ENCODE measurements at regions not wholly inside any gene's neighbourhood (a gene's known extent, or its start where the extent isn't known, plus 50 kb on each side); places are given as distances from the start of the nearest gene placed in this dataset.

DNA sequence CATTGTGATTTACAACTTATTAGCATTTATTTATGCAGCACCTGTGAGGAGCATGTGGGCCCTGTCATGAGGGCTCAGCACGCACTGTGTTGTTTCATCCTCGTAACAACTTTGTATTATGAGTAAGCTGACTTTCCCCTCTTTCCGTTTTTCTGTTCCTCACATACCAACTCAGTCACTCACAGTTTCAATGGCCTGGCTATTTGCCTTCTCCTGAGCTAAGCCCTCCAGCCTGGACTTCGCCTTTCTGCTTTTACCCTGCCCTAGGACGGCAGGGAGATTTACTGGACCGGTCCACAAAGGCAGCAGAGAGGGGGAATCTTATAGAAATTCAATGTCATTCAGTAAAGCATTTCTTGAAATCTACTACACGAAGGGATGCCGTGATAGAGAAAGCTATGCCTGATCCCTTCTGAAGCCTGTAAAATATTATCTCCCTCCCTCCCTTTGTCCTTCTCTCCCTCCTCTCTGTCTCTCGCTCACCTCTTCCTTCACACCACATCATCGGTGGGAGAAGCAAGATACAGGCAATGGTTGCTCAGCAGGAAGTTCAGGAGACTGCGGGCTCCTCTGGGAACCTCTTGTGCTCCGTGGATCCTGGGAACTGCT is 219.2 kb upstream of the TBX3 start:
- POLR2A ChIA-PET = no interaction called here
- dilution Hi-C loops (cut with MboI; ENCODE audit: extremely low pct_ligation_motif_present, low sequenced_read_pairs) = no loop called here

More for the DNA sequence above, 219.2 kb upstream of the TBX3 start:
- intact Hi-C loops (cut with micrococcal nuclease) = no loop called here
- Histone ChIP-seq H3K36me3 (ENCODE audit: control insufficient read depth in 2 of 2, extremely low read depth in 1 of 2, insufficient read depth in 2 of 2, low read length in 2 of 2) (no peaks in the 10 kb centered on the region), H3K9ac (replicated peaks; ENCODE audit: extremely low read depth, insufficient read depth, low read length) (no peak overlapping the region), H3K4me2 (ENCODE audit: insufficient read depth, low read length) (no peak overlapping the region), H3K79me2 (ENCODE audit: control insufficient read depth, insufficient read depth, low read length) (no peaks in the 10 kb centered on the region), H3K9me3 (replicated peaks; ENCODE audit: control insufficient read depth, insufficient read depth, low read length) (peaks cover 2% of the 10 kb centered on the region), H3K4me1 (ENCODE audit: control insufficient read depth, extremely low read depth, insufficient read depth, low read length) (no peaks in the 10 kb centered on the region), H3K4me3 (replicated peaks in 1 of 3; ENCODE audit: insufficient read depth in 1 of 3, low read depth in 1 of 3, low read length in 3 of 3) (no peak overlapping the region), H3K27me3 (ENCODE audit: control insufficient read depth in 2 of 2, insufficient read depth in 2 of 2, low read length in 2 of 2) (no peaks in the 10 kb centered on the region), H3K27ac (ENCODE audit: insufficient read depth, low read depth, low read length) (no peak overlapping the region), H2AFZ (ENCODE audit: low read depth, low read length) (no peak overlapping the region), H4K20me1 (replicated peaks; ENCODE audit: control insufficient read depth, extremely low read depth, insufficient read depth, low read length) (no peaks in the 10 kb centered on the region), H3K9me1 (replicated peaks; ENCODE audit: control insufficient read depth, extremely low read depth, insufficient read depth, low read length) (no peaks in the 10 kb centered on the region)
- FAIRE-seq (no peak), DNase-seq (ENCODE audit: low read depth, low spot score) (no peak)
- no TSS peak for BruUV-seq (replicated peaks)
- TF ChIP-seq, protein P1, sequence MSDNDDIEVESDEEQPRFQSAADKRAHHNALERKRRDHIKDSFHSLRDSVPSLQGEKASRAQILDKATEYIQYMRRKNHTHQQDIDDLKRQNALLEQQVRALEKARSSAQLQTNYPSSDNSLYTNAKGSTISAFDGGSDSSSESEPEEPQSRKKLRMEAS (IDR thresholded peaks at IDR 0.05; ENCODE audit: insufficient read depth, insufficient read length) = no peak
- TF ChIP-seq EZH2 (IDR thresholded peaks at IDR 0.05; ENCODE audit: borderline replicate concordance, low read depth, low read length, severe bottlenecking) = no peak
- TF ChIP-seq, protein P2, sequence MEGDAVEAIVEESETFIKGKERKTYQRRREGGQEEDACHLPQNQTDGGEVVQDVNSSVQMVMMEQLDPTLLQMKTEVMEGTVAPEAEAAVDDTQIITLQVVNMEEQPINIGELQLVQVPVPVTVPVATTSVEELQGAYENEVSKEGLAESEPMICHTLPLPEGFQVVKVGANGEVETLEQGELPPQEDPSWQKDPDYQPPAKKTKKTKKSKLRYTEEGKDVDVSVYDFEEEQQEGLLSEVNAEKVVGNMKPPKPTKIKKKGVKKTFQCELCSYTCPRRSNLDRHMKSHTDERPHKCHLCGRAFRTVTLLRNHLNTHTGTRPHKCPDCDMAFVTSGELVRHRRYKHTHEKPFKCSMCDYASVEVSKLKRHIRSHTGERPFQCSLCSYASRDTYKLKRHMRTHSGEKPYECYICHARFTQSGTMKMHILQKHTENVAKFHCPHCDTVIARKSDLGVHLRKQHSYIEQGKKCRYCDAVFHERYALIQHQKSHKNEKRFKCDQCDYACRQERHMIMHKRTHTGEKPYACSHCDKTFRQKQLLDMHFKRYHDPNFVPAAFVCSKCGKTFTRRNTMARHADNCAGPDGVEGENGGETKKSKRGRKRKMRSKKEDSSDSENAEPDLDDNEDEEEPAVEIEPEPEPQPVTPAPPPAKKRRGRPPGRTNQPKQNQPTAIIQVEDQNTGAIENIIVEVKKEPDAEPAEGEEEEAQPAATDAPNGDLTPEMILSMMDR (IDR thresholded peaks at IDR 0.05; ENCODE audit: extremely low read depth in 1 of 2, insufficient read depth in 1 of 2, low read depth in 1 of 2, low read length in 2 of 2) = no peak
- TF ChIP-seq FOS (IDR thresholded peaks at IDR 0.05; ENCODE audit: borderline replicate concordance, insufficient read depth, low read length) = no peak
- TF ChIP-seq POLR2A (IDR thresholded peaks at IDR 0.05; ENCODE audit: low read depth, low read length) = no peak
- TF ChIP-seq JUN (IDR thresholded peaks at IDR 0.05; ENCODE audit: borderline replicate concordance, insufficient read depth, insufficient read length, low read depth) = no peak
- CTCF ChIA-PET = no interaction called here

Measured in endothelial cell of umbilical vein (primary cell).